IPS-18c (cell line): ENCODE measurements at regions not wholly inside any gene's neighbourhood (a gene's known extent, or its start where the extent isn't known, plus 50 kb on each side); places are given as distances from the start of the nearest gene placed in this dataset.

Source experiments
- H3K4me3 ChIP-seq: 2 replicates; pipeline ENCODE4 v1.7.0; 2013; ENCODE audit warnings: low read depth, mild to moderate bottlenecking, low read length, moderate library complexity; ENCODE audit not compliant: insufficient read depth
- H3K9me3 ChIP-seq: one replicate; pipeline ENCODE4 v1.6.1; 2013; ENCODE audit warnings: mild to moderate bottlenecking, low read length, moderate library complexity; ENCODE audit not compliant: control insufficient read depth, insufficient read depth

DNA sequence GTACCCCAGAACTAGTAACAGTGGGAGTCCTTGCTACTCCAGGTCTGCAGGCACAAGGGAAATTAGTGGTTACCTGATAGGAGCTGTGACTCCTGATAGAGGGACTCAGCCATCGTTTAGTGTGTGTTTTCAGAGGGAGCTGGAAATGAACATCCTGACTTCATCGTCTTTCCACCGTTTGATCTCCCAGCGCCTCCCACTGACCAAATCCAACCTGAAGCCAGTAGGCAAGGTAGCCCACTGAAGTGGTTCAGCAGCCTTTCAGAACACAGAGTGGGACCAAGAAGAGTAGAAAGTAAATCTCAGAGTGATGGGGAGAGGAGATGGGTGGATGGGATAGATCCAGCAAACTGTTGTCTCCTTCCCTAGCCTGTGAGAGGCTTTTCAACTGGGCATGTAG is 385.9 kb downstream of the INSC start:
- H3K9me3 ChIP-seq: no peaks in the 10 kb centered on the region

DNA sequence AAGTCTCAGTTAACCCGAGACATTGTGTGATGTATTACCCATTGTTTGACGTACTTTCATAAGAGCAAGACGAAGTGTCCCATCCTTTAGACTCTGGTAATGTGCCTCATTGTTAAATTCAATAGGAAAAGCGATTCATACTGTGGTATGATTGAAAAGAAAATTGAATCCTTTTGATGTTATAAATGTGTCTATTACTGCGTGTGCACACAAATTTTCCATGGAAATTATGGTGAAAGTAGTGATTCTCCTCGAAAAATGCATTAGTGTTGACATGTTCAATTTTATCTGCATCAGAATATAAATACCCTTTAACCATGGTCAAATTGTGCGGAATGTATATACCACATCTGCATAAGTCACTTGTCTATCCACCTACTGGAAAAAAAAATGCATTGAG is 386.8 kb downstream of the INSC start:
- H3K4me3 ChIP-seq: no peak overlapping the region
- no peaks in the 10 kb centered on the region for H3K9me3 ChIP-seq

More for the DNA sequence above, 385.9 kb downstream of the INSC start:
- H3K4me3 ChIP-seq: no peak overlapping the region

- no peaks in the 10 kb centered on the region for H3K9me3 ChIP-seq
- H3K4me3 ChIP-seq: no peak overlapping the region
Observed at GRCh38 chr11:15505155-15505554, 390.4 kb downstream of the INSC start.

GRCh38 chr11:15507592-15507991 is 392.9 kb downstream of the INSC start:
- no peaks in the 10 kb centered on the region for H3K9me3 ChIP-seq
- H3K4me3 ChIP-seq: no peak overlapping the region

DNA sequence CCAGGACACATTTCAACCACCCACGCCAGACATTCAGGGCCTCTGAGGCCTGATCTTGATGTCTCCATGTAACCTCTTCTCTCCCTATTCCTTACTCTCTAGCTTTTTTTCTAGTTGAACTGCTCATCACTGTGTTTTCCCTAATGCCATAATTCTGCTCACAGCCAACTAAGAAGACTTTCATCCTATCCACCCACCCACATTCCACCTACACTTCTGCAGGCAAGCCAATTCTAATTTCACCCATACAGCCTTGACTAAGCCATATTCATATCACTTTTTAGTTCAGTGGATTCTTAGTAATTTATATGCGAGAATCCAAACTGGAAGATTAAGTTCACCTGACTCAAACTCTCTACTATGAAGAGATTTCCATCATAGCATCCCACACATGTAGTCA is 394.4 kb downstream of the INSC start:
- H3K9me3 ChIP-seq: no peaks in the 10 kb centered on the region
- H3K4me3 ChIP-seq: no peak overlapping the region

GRCh38 chr11:15519124-15519791 is 404.5 kb downstream of the INSC start:
- Histone ChIP-seq H3K4me3 (no peak overlapping the region), H3K9me3 (no peaks in the 10 kb centered on the region)

DNA sequence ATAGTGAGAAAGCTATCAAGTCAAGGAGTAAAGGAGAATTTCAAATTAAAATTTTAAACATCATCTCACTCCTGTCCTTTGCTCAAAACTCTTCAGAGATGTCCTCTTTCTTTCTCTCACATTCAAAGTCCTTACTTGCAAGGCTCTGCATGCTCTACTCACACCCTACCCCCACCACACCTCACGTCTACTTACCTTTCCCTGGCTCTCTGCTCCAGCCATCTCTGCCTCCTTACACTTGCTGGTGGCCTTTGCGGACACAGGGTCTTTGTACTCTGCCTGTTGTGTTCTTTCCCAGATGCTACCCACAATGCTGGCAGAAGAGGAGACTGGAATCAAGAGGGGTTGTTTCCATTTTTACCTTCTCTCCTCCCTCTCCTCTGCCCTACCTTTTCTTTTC is 405.2 kb downstream of the INSC start:
- no peak overlapping the region for H3K4me3 ChIP-seq

DNA sequence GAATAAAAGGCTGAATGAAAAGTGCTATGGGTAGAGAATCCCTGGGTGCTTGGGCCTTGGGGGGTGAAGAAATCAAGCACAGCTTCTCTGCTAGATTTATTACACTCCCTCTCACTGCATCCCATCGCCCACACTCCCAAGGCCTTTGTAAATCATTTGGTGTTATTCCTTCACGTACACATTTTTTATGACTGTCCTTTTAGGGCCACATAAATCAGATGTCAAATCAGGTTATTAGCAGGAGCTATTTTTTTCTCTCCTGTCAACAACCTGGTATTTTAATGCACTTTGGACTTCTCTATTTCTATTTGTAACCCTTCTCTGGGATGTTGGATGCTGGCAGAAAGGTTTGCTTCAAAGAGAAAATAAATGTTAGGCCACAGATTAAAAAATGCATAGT is 408.8 kb downstream of the INSC start:
- no peak overlapping the region for H3K4me3 ChIP-seq

More for the DNA sequence above, 405.2 kb downstream of the INSC start:
- no peaks in the 10 kb centered on the region for H3K9me3 ChIP-seq

GRCh38 chr11:15525582-15525981 is 410.9 kb downstream of the INSC start:
- H3K4me3 ChIP-seq: no peak overlapping the region
- peaks cover 6% of the 10 kb centered on the region for H3K9me3 ChIP-seq

More for the DNA sequence above, 408.8 kb downstream of the INSC start:
- H3K9me3 ChIP-seq: peaks cover 6% of the 10 kb centered on the region

GRCh38 chr11:15526032-15526431 is 411.3 kb downstream of the INSC start:
- Histone ChIP-seq H3K9me3 (peaks cover 6% of the 10 kb centered on the region), H3K4me3 (no peak overlapping the region)

DNA sequence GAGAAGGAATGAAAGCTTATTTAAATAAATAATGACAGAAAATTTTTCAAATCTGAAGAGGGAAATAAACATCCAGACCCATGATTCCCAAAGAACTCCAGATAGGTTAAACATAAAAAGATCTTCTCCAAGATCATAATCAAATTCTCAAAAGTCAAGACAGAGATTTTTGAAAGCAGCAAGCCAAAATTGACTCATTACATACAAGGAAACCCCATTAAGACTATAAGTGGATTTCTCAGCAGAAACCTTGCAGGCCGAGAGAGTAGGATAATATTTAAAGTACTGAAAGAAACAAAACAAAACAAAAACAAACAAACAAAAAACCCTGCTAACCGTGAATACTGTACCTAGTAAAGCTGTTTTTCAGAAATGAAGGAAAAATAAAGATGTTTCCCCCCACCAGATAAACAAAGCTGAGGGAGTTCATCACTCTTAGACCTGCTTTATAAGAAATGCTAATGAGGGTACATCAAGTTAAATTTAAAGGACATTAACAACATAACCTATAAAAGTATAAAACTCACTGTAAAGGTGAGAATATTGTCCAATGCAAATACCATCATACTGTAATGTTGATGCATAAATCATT is 412.2 kb downstream of the INSC start:
- H3K9me3 ChIP-seq: peaks cover 6% of the 10 kb centered on the region
- H3K4me3 ChIP-seq: no peak overlapping the region

DNA sequence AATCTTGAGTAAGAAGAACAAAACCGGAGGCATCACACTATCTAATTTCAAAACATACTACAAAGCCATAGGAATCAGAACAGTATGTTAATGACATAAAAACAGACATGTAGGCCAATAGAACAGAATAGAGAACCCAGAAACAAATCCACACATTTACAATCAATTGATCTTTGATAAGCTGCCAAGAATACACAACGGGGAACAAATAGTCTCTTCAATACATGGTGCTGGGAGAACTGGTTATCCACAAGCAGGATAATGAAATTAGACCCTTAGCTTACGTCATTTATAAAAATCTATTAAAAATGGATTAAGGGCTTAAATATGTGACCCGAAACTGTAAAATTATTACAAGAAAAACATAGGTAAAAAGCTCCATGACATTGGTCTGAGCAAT is 417.7 kb downstream of the INSC start:
- Histone ChIP-seq H3K9me3 (no peaks in the 10 kb centered on the region), H3K4me3 (no peak overlapping the region)

DNA sequence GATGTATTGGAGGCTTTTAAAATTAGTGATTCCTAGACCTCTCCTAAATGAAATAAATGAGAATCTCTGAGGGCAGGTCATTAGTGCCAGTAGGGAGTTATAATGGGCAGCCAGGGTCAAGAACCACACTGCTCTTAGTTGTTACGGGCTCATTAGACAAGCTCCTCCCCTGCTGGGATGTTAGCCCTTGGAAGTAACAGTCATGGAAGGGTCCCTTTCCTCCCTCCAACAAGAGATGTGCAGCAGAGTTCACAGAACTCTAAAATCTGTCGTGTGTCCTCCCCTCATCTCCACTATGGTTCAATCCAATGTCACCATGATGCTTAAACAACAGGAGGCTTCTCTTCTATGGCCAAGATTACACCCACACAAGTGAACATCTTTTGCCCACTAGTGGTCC is 419.5 kb downstream of the INSC start:
- Histone ChIP-seq H3K4me3 (no peak overlapping the region), H3K9me3 (no peaks in the 10 kb centered on the region)

DNA sequence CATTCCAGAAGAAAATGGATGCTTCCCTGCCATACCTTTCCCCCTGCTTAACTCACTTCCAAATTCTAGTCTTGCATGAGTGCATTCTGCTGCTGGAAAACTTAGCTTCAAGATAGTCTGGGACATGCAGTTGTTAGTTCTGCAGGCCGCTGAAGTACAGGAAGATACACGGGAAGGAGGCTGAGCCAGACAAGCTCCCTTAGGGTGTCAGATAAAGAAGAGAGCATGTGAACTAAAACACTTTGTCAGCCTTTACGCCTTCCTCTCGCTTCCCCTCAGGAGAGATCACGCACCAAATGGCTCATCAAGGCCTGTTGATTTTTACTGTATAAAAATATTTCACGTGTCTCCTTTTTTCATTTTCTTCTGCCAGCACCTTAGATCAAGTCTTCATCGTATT is 420.7 kb downstream of the INSC start:
- no peak overlapping the region for H3K4me3 ChIP-seq
- no peaks in the 10 kb centered on the region for H3K9me3 ChIP-seq

DNA sequence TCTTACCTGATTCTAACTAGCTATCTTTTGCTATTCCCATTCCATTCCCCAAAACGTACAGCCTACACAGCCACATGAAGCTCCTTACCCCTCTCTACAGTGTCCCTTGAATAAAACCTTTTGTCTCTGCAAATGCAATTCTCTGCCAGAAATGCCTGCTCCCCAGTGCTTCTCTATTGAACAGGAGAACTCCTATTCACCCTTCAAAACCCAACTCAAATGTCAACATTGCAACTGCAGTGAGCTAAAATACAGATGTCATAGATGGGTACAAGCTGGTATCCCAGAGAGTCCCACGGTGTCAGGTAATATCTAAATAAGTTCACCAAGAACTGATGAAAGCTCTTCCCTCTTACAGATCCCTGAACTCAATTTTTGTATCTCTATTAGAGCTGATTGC is 421.7 kb downstream of the INSC start:
- Histone ChIP-seq H3K9me3 (no peaks in the 10 kb centered on the region), H3K4me3 (no peak overlapping the region)

GRCh38 chr11:15539645-15540044 is 424.9 kb downstream of the INSC start:
- no peaks in the 10 kb centered on the region for H3K9me3 ChIP-seq
- no peak overlapping the region for H3K4me3 ChIP-seq

- Histone ChIP-seq H3K9me3 (no peaks in the 10 kb centered on the region), H3K4me3 (no peak overlapping the region)
Observed at GRCh38 chr11:15541079-15541478, 426.4 kb downstream of the INSC start.

GRCh38 chr11:15544353-15544752 is 429.6 kb downstream of the INSC start:
- Histone ChIP-seq H3K9me3 (no peaks in the 10 kb centered on the region), H3K4me3 (no peak overlapping the region)

- Histone ChIP-seq H3K4me3 (no peak overlapping the region), H3K9me3 (no peaks in the 10 kb centered on the region)
Observed at GRCh38 chr11:15547685-15548084, 433.0 kb downstream of the INSC start.
